H1 (cell line): ENCODE measurements at regions not wholly inside any gene's neighbourhood (a gene's known extent, or its start where the extent isn't known, plus 50 kb on each side); places are given as distances from the start of the nearest gene placed in this dataset.

Experiments used
- CHD2 ChIP-seq: IDR thresholded peaks from 2 replicates; pipeline ENCODE4 v1.6.1; 2012; ENCODE audit warnings: low read length, improper control_type of control experiment
- CTBP2 ChIP-seq: IDR thresholded peaks from 2 replicates; pipeline ENCODE4 v1.7.0; 2011; ENCODE audit warnings: borderline replicate concordance, mild to moderate bottlenecking, moderate library complexity, mixed read lengths, low read length; ENCODE audit not compliant: insufficient read depth, insufficient read length
- CTCF ChIP-seq, 3 experiments: IDR thresholded peaks; 1 replicate in 2 of 3; 2 replicates in 1 of 3; pipeline versions ENCODE4 v1.5.1 to v1.6.1; 2011; ENCODE audit warnings: low read length in 3 of 3, mild to moderate bottlenecking in 3 of 3, inconsistent platforms in 2 of 3, low read depth in 1 of 3, moderate library complexity in 1 of 3; ENCODE audit not compliant: insufficient read depth in 1 of 3; ENCODE audit errors: control extremely low read depth in 1 of 3
- EP300 ChIP-seq, 2 experiments: IDR thresholded peaks; 1 replicate in 1 of 2; 2 replicates in 1 of 2; pipeline ENCODE4 v1.6.1; 2011 to 2012; ENCODE audit warnings: low read depth in 2 of 2, low read length in 2 of 2, mild to moderate bottlenecking in 2 of 2, borderline replicate concordance in 1 of 2, inconsistent platforms in 1 of 2, moderate library complexity in 1 of 2
- MAFK ChIP-seq: IDR thresholded peaks from 2 replicates; pipeline ENCODE4 v1.6.1; 2012; ENCODE audit warnings: low read depth, mild to moderate bottlenecking, improper control_type of control experiment, low read length
- MAX ChIP-seq: IDR thresholded peaks from 2 replicates; pipeline ENCODE4 v1.6.1; 2012; ENCODE audit warnings: inconsistent platforms
- POLR2A ChIP-seq, 2 experiments: IDR thresholded peaks; 1 replicate in 1 of 2; 2 replicates in 1 of 2; pipeline ENCODE4 v1.6.1; 2011; ENCODE audit warnings: low read depth in 2 of 2, low read length in 2 of 2, mild to moderate bottlenecking in 2 of 2; ENCODE audit errors: control extremely low read depth in 1 of 2
- POU5F1 ChIP-seq: IDR thresholded peaks from 2 replicates; pipeline ENCODE4 v1.6.1; 2011; ENCODE audit warnings: low read depth, mild to moderate bottlenecking, low read length, moderate library complexity
- RAD21 ChIP-seq, 2 experiments: IDR thresholded peaks in 1 of 2; conservative IDR thresholded peaks in 1 of 2; 2 replicates each; pipeline ENCODE4 v1.6.1; 2011; ENCODE audit warnings: low read depth in 2 of 2, low read length in 2 of 2, improper control_type of control experiment in 1 of 2, inconsistent platforms in 1 of 2, mild to moderate bottlenecking in 1 of 2, moderate library complexity in 1 of 2

GRCh38 chr14:71684323-71684722 is 247.9 kb upstream of the RGS6 start:
- TF ChIP-seq CTBP2, result no peak
- no peak for TF ChIP-seq EP300 (IDR thresholded peaks at IDR 0.05; ENCODE audit: borderline replicate concordance in 1 of 2, low read depth in 2 of 2, low read length in 2 of 2)
- no peak for TF ChIP-seq CHD2
- TF ChIP-seq RAD21 (IDR thresholded peaks at IDR 0.05 in 1 of 2, conservative IDR thresholded peaks at IDR 0.05 in 1 of 2; ENCODE audit: low read depth in 2 of 2, low read length in 2 of 2), result no peak
- no peak for TF ChIP-seq POLR2A (IDR thresholded peaks at IDR 0.05; ENCODE audit: control extremely low read depth in 1 of 2, low read depth in 2 of 2, low read length in 2 of 2)
- TF ChIP-seq POU5F1, result no peak
- TF ChIP-seq MAFK, result no peak
- no peak for TF ChIP-seq MAX
- no peak for TF ChIP-seq CTCF (IDR thresholded peaks at IDR 0.05; ENCODE audit: control extremely low read depth in 1 of 3, insufficient read depth in 1 of 3, low read depth in 1 of 3, low read length in 3 of 3)
